Middle frontal gyrus (tissue), 1 donor: ENCODE measurements at regions not wholly inside any gene's neighbourhood (a gene's known extent, or its start where the extent isn't known, plus 50 kb on each side); places are given as distances from the start of the nearest gene placed in this dataset.

Experiments
- DNase-seq: peaks from one replicate; pipeline ENCODE4 v3.0.0-alpha.2; 2015; ENCODE audit warnings: low spot score; ENCODE audit errors: extremely low spot score

DNA sequence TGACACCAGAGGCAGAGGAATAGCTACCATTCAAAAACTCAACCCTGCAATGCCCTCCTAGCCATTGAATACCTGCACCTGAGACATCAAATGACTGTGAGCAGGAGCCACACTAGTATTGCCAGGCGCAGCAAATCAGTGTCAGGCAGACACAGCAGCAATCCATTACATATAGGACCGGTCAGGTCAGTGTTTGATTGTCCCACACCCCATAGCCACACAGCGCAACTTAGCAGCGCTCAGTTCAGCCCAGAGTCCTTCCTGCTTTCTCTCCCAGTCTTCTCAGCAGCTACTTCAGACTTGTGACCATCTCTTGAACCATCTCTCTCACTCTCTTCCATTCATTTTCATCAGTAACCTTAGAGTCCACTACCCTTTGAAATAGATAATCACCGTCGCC, 181.6 kb upstream of the GPR12 start:
- no peak for DNase-seq

DNA sequence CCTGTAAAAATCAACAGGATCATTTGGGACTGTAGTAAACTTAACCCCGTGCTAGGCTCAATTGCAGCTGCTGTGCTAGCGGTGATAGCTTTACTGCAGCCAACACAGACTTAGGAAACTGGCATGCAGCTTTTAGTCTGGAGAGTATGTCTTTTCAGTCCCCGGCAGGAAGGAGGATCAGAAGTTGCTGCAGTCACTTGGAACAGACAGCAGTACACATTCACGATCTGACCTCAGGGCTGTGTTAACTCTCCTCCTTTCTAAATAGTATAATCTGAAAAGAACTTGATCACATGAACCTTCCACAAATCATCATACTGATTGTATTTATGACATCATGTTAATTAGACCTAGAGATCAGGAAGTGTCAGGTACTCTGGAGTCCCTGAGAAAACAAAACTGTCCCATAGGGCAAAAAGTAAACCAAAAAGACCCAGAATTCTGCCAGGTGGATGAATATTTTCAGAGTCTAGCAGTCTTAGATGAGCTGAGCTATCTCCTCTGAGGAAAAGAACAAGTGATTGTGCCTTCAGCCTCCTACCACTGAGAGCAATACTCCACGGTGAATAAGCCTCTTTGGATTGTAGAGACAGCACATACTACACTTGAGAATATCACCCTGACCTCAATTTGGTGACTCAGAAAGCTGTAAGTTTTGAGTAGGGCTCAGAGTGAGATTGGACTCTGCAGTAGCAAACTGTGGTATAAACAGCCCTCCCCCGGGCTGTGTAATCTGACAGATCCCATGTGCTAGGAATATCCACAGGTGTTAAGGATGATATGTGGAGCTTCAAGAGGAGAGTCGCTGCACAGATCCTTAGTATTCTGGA, 181.0 kb upstream of the GPR12 start:
- no peak for DNase-seq

DNA sequence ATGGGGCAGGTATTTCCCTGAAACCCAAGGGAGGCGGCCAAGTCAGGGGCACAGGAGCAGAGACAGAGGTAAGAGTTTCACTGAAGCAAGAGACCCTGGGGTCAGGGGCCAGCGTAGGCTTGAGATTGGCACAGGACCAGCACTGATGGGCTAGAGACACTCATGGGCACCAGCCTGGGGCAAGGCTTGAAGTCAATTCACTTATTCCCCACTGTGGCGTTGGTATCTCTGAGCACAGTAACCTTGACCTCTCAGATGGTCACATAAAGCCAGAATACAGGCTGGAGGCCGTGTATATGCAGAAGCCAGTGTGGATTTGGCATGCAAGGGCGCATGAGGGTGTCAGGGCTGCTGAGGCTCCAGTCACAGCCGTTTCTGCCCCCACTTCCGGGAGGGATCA, 173.5 kb upstream of the GPR12 start:
- DNase-seq: no peak

DNA sequence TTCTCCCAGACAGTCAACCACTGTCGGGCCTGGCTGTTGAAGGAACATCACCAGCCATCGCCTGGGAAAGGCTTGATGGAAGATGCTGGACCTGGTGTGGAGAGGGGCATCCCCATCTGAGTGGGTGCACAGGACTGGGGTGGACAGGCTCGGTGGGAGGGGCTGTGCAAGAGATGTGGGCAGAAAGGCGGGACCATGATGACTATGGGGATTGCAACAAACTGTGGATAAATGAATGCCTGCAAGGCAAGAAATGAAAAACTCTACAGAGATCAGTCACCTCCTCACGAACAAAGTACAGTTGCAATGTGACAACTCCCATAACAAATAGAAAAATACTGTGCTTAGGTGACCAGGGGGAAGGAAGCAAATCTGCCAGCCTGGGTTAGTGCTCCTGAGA, 171.9 kb upstream of the GPR12 start:
- no peak for DNase-seq

DNA sequence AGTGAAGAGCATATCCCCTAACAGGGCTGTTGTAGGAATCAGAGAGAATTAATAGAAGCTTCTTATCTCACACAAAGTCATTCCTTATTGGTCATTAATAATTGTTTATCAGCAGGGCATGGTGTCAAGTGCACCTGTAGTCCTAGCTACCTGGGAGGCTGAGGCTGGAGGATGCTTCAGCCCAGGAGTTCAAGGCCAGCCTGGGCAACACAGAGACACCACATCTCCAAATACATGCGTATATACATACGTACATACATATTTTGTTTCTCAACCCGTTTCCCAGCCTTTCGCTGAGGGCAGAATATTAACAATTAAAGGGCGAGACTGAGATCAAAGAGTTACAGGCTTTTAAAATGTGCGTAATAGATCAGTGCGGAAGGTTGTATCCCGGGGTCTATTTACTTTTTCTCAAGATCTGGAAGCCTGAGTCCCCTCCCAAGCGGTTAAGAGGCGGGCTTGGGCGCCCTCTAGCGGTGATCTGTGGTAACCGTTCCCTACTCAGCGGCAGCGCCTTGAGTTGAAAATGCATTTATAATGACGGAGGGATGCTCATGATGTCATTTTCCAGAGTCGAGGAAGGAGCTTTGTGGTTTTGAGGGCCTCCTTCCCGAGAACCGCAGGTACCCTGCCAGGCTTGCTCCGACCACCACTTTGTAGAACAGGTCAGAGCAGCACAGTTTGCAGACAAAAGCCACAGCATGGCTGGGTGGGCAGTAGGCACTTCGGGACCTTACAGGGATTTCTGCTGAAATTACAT, 169.6 kb upstream of the GPR12 start:
- peak; percentile 49 for DNase-seq

DNA sequence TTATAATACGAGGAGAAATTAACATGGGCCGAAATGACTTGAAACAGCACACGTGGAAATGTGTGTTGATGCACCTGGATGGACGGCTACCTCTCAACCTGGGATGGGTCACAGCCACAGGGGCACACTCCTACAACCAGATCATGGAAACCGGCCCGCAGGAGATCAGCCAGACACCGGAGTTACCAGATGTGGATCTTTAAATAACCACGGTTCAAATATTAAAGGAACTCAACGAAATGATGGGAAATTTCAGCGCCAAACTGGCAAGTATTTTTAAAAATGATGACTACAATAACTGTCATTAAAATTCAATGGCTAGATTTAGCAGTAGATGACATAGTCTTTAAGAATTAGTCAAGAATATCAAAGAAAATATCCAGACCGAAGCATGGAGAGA, 166.9 kb upstream of the GPR12 start:
- no peak for DNase-seq

DNA sequence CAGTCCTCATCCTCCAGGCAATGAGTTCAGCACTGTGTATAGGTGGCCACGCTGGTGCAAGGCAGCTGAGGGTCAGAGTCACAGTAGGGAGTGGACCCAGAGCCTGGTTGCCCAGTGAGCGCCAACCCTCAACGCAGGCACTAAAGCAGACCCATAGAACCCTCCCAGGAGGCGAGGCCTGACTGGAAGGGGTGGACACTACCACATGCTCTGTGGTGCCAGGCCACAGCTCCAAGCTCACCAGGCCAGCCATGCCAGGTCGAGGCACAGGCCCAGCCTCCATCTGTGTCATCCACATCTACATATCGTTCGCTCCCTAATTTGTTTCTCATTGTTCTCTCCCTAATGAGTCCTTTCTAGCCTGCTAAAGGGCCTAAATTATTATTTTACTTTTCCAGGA, 165.8 kb upstream of the GPR12 start:
- DNase-seq: no peak

DNA sequence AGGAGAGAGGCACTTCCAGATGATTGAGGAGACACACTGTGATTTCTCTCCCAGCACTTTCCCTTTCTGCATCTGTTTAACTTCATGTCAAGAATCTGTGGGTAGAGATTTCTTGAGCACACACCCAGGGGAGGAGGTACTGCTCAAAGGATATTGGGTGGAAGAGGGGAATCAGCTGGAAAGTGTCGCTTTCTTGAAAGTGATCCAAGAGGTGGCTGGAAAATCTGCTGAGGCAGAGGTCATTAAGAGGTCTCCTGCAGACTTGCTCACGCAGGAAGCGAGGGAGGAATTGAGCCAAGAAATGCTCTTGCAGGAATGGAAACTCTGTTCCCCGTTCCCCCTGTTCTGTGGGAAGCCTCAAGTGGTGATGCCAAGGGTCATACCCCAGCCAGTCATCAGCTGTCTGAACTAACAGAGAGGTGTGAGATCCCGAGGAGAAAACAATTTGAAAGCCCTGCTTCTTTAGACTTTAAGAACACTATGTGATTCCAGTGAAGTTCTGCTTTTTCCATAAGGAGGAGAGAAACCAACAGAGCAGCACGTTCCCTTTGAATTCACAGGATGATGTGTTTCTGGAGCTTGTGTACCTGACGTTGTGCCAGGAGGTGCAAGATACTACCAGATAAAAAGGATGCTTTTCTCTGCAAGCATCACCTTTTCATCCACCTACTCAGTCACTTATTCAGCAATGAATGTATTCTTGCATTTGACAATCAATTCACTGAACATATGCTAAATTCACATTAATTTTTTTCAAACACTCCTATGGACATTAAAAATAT, 163.4 kb upstream of the GPR12 start:
- no peak for DNase-seq

DNA sequence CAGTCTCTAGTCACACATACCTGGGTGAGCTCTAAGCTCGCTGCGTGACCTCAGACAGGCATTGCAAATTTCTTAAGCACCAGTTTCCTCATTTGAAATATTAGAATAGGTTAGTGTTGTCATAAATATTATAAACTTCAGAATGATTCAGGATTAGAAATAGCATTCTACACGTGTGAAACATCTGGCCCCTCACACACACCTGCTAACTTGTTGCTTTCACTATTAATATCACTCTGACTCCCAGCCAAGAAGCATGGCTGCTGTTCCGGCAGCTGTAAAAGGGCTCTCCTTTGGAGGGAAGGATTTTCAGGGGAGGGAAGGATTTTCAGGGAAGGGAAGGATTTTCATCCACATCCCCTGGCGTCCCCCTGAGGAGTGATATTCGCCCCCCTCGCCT, 161.3 kb upstream of the GPR12 start:
- DNase-seq: no peak

DNA sequence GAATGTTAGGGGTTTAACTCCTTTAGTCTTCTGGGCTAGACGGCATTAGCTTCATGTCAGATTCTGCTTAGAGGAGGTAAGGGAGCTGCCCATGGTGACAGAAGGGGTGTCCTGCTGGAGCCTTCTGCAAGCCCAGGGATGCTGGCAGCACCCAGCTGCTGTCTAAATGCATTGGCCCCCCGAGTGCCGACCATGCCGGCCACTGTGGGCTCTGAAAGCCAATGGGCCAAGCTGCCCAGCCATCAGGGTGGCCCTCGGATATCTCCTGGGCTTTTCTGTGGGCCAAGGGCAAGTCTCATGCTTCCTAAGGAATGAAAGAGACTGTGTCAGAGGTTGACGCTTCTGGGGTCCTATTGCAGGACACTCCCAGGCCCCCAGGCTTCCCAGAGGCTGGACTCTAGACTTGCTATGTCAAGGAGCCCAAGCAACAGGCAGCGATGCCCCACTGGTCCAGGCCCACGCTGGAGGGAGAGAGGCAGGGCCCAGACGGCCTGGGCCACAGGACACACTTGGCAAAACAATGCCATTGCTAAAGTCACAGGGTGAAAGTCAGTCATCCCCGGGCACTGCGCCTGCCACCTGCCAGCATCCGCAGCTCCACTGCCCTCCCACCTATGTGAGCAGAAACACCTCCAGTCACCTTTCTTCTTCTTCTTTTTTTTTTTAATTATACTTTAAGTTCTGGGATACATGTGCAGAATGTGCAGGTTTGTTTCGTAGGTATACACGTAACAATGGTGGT, 160.2 kb upstream of the GPR12 start:
- DNase-seq: no peak

DNA sequence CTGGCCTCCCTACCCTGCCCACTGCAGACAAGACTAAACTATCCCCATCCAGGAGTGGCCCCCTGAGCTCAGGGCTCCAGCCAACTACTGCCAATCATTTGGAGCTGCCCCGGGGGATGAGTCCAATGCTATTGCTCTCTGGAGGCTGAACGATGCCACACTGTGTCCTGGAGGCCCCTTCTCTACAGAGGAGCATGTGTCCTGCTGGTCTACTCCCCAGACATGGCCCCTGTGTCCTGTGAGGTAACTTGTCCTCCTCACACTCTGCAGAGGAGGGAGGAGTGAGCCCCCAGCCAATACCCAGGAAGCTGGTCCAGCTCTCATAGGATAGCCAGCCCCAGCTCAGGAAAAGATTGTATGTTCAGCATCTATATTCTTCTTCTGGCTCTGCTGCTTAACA, 159.1 kb upstream of the GPR12 start:
- DNase-seq: no peak

DNA sequence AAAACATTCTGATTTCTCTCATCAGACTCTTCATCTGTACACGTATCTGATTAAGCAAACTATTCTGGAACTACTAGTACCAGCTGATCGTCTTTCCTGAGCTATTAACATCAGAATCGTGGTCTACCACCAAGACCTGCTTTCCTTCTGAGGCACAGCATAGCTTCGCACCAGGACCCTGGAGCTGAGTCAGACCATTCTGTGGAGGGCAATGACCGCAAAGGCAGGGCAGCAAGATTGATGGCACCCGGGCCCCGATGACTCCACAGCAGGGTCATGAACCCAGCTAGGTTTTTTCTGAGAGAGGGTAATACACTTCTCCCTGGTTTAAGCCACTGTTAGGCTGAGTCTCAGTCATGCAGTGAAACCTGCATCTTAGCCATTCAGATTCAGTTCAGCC, 158.7 kb upstream of the GPR12 start:
- no peak for DNase-seq

DNA sequence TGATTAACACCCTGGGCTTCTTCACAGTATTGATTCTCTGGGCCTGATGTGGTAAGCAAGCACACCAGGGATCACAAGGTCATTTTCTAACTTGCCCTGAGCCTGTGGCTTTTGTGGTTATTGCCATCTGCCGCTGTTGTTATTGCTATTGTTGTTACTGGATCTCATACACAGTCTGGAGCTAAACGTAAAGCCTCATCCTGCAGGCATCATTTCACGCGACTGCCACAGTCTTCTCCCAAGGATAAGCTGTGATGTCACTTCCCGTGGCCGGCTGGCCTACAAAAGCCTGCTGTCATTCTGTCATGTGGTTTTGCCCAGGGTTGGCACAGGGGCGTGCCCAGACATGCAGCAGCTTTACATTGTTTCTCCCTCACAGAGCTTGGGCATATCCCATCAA, 154.0 kb upstream of the GPR12 start:
- DNase-seq: no peak

DNA sequence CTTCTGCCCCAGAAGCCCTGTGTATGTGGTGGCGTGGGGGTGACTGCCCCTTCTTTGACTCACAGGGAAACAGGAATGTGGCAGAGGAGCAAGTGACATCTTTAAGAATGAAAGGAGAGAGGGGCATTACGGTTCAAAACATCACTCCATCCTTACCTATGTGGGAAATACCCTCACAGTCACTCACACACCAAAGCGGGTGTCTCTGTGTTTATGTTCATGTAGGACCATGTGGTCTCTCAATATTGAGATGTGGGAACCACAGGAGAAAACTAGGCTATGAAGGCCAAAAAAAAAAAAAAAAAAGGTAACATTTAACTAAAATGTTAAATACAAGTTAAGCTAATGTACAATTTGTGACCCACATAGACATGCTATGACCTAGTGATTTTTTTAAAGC, 153.6 kb upstream of the GPR12 start:
- no peak for DNase-seq

DNA sequence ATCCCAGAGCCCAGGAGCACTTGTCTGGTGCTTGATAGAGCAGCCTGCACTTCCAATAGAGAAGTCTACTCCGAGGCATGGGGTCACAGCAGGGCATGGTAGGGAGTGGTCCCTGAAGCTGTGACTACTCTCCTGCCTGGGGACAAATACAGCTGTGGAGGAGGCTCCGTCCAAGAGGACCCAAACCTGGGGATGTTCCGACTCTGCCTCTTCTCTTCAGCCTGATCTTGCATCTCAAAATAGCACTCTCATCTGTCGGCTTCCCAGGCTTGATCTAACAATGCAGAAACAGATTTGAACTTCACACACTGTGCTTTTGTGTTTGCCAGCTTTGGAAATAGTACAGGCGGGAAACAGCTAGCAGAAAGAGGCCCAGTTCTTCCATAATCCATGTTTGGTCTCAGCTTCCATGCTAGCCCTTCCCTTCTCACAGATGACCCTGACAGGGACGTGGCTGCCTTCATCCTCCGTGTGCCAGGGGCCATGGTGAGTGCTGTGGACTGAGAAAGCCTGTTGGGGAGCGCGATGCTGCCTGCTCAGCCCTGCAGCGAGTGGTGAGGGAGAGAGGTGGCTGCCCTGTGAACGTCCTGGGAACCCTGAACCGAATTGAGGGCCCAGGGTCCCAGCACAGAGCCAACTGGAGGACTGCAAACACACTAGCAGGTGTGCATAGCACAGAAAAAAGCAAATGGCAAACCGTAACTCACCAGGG, 150.3 kb upstream of the GPR12 start:
- peak; percentile 35 for DNase-seq

DNA sequence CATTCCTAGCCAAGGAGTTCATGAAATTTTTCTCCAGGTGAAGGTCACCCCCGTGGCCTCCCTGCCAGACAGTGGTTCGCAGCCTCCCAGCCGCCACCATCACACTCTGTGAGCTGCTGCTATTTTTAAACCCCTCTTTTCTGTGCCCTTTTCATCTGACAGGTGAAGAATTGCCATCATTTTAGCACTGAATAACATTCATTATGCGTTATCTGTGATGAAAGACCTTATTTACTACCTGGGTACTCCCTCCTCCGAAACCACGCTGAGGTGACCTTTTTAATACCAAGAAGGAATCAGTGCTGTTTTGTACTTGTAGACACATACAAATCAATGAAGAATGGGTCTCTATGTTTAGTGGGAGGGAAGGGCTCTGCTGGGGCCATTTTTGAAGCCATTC, 148.9 kb upstream of the GPR12 start:
- DNase-seq: no peak

DNA sequence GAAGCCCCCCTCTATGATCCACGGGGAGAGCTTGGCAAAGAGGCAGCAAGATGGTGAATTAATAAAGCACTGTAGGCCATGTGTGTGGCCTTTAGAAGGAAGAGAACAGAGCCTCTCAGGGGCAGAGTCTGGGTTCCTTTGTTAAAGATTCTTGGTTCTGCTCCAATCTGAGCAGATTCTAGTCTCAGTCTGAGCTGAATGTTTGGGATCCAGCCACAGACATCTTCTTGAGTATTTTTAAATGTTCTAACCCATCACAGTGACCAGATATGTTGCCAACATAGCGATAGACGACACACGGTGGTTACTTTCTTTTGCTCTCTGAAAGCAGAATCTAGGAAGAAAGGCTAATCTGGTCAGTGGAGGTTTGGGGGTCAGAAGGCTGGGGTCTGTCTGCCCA, 147.5 kb upstream of the GPR12 start:
- peak; percentile 12 for DNase-seq

DNA sequence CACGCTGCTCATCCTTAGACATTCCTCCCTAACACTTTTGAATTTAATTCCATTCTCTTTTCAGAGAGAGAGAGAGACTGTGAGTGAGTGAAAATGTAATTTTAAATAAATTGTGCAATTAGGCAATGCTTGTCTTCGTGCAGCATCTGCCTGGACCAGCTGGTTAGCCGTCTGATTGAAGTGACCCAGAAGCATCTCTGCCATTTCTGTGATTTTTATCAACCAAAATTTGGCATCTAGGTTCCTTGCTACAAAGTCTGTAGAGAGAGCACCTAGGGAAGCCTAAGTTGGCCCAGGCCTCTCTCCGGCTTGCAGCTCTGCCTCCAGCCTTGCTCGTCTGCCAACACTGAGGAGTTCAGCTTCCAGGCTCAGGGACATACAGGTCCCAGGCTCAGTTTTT, 138.6 kb upstream of the GPR12 start:
- no peak for DNase-seq

DNA sequence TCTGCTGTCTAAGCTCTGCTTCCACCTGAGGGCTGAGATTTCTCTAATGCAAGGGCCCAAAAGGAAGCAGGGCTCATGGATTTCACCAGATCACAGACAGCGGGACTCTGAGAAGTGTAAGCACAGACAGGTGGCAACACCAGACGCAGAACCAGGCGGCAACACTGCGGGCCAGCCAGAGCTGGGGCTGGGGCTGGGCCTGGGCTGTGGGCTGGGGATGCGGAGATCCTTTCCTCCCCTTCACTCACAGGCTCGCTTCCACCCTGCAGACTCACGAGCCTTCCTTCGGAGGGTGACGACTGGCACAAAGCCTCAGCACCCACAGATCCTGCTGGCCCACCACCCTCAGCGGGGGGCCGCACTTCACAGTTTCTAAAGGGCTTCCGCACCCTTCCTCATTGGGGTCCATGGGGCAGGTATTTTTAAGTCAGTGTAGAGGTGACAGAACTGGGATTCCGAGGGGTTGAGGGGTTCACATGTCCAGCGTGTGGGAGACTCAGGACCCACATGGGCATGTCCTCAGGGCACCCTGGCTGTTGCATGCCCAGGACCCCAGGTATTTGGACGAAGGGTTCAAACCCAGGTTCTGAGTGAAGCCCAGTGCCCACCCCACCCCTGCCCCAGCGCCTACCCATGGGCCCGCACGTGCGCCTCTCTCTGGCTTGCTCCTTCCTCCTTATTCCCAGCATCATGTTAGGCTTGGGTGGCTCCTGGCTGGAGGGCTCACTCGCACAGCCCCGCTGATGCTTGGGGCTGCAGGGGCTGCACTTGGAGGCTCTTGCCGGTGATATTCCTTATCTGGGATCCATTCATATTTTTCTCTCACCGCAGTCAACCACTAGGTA, 137.3 kb upstream of the GPR12 start:
- DNase-seq: no peak
